ENCODE measurements at regions not wholly inside any gene's neighbourhood (a gene's known extent, or its start where the extent isn't known, plus 50 kb on each side); places are given as distances from the start of the nearest gene placed in this dataset.

GRCh38 chr1:83625646-83626045 lies 373.3 kb downstream of the TTLL7 start:
- intact Hi-C loops (cut with DNase I, micrococcal nuclease), result no loop called here
- no peak for ATAC-seq
- DNase-seq, result no peak

- no peak for DNase-seq
- ATAC-seq, result no peak
These were observed 378.9 kb downstream of the TTLL7 start for GRCh38 chr1:83620016-83620415.

GRCh38 chr1:83619170-83619896 lies 379.6 kb downstream of the TTLL7 start:
- no peak for ATAC-seq
- no peak for DNase-seq
- intact Hi-C loops (cut with DNase I, micrococcal nuclease), result no loop called here

More at GRCh38 chr1:83620016-83620415, 378.9 kb downstream of the TTLL7 start:
- intact Hi-C loops (cut with DNase I, micrococcal nuclease), result no loop called here

- ATAC-seq, result no peak
- intact Hi-C loops (cut with DNase I, micrococcal nuclease), result no loop called here
- no peak for DNase-seq
These were observed 381.0 kb downstream of the TTLL7 start for GRCh38 chr1:83617883-83618282.

GRCh38 chr1:83615370-83615769 lies 383.6 kb downstream of the TTLL7 start:
- intact Hi-C loops (cut with DNase I, micrococcal nuclease), result no loop called here
- ATAC-seq (no peak), DNase-seq (no peak)

- DNase-seq (no peak), ATAC-seq (no peak)
- intact Hi-C loops (cut with DNase I, micrococcal nuclease), result no loop called here
These were observed 392.4 kb downstream of the TTLL7 start for GRCh38 chr1:83606416-83606955.

- ATAC-seq, result no peak
- intact Hi-C loops (cut with DNase I, micrococcal nuclease), result no loop called here
- DNase-seq, result no peak
These were observed 402.6 kb downstream of the TTLL7 start for GRCh38 chr1:83596331-83596730.

GRCh38 chr1:83593073-83593472 lies 405.9 kb downstream of the TTLL7 start:
- DNase-seq (no peak), ATAC-seq (no peak)
- intact Hi-C loops (cut with DNase I, micrococcal nuclease), result no loop called here

- ATAC-seq (no peak), DNase-seq (no peak)
- intact Hi-C loops (cut with DNase I, micrococcal nuclease), result no loop called here
These were observed 410.8 kb downstream of the TTLL7 start for GRCh38 chr1:83588140-83588539.

- peak; percentile 90 for ATAC-seq
- peak; percentile 37 to 43 for DNase-seq
- intact Hi-C loops (cut with DNase I, micrococcal nuclease), result no loop called here
These were observed 415.4 kb downstream of the TTLL7 start for GRCh38 chr1:83583351-83584014.

- intact Hi-C loops (cut with DNase I, micrococcal nuclease), result no loop called here
- DNase-seq (no peak), ATAC-seq (no peak)
These were observed 417.2 kb downstream of the TTLL7 start for GRCh38 chr1:83581747-83582146.

GRCh38 chr1:83574791-83575190 lies 424.1 kb downstream of the TTLL7 start:
- ATAC-seq (no peak), DNase-seq (no peak)
- intact Hi-C loops (cut with DNase I, micrococcal nuclease), result no loop called here

GRCh38 chr1:83573776-83574175 lies 425.2 kb downstream of the TTLL7 start:
- no peak for ATAC-seq
- DNase-seq, result no peak
- intact Hi-C loops (cut with DNase I, micrococcal nuclease), result no loop called here

- ATAC-seq (no peak), DNase-seq (no peak)
- intact Hi-C loops (cut with DNase I, micrococcal nuclease), result no loop called here
These were observed 427.4 kb downstream of the TTLL7 start for GRCh38 chr1:83571536-83571935.

GRCh38 chr1:83561346-83561745 lies 437.6 kb downstream of the TTLL7 start:
- no peak for ATAC-seq
- intact Hi-C loops (cut with DNase I, micrococcal nuclease), result no loop called here
- DNase-seq, result no peak

- intact Hi-C loops (cut with DNase I, micrococcal nuclease), result no loop called here
- no peak for ATAC-seq
- no peak for DNase-seq
These were observed 439.6 kb downstream of the TTLL7 start for GRCh38 chr1:83559129-83559840.

- DNase-seq (no peak), ATAC-seq (no peak)
- intact Hi-C loops (cut with DNase I, micrococcal nuclease), result no loop called here
These were observed 443.1 kb downstream of the TTLL7 start for GRCh38 chr1:83555871-83556270.

GRCh38 chr1:83554174-83554573 lies 444.8 kb downstream of the TTLL7 start:
- intact Hi-C loops (cut with DNase I, micrococcal nuclease), result no loop called here
- no peak for DNase-seq
- no peak for ATAC-seq

- ATAC-seq (no peak), DNase-seq (no peak)
- intact Hi-C loops (cut with DNase I, micrococcal nuclease), result no loop called here
These were observed 446.1 kb downstream of the TTLL7 start for GRCh38 chr1:83552820-83553219.

- intact Hi-C loops (cut with DNase I, micrococcal nuclease), result no loop called here
- DNase-seq (no peak), ATAC-seq (no peak)
These were observed 450.6 kb downstream of the TTLL7 start for GRCh38 chr1:83548311-83548710.

Data from left colon (tissue), 2 donors.